HEK293 (cell line): ENCODE measurements at regions not wholly inside any gene's neighbourhood (a gene's known extent, or its start where the extent isn't known, plus 50 kb on each side); places are given as distances from the start of the nearest gene placed in this dataset.

ENCODE experiments used
- CTCF ChIA-PET: fragments of 350-600 bp; formaldehyde crosslinking; extraction: SDS; loops from one replicate; lab custom pipeline; 2021; ENCODE audit warnings: antibody characterized with exemption; lab: Yijun Ruan, JAX
- POLR2A ChIA-PET: fragments of 300-600 bp; formaldehyde crosslinking; extraction: SDS; loops from one replicate; lab custom pipeline; 2020; ENCODE audit warnings: antibody characterized with exemption, inconsistent platforms; lab: Yijun Ruan, JAX
- H3K27ac ChIP-seq: fragments of 200-500 bp; sonication (Bioruptor generic); 2 replicates; pipeline ENCODE4 v1.5.1; 2014; ENCODE audit warnings: low read depth, low read length, control low read depth, inconsistent platforms; ENCODE audit errors: extremely low read depth
- H3K36me3 ChIP-seq, 2 experiments: fragments of 200-500 bp in 1 of 2; sonication (Bioruptor generic) in 1 of 2; 1 replicate in 1 of 2; 2 replicates in 1 of 2; pipeline ENCODE4 v1.5.1; 2014 to 2017; ENCODE audit warnings: inconsistent platforms in 2 of 2, low read length in 2 of 2; ENCODE audit not compliant: control insufficient read depth in 2 of 2, insufficient read depth in 1 of 2
- H3K4me1 ChIP-seq: fragments of 200-500 bp; sonication (Bioruptor generic); 2 replicates; pipeline ENCODE4 v1.5.1; 2014; ENCODE audit warnings: mild to moderate bottlenecking, low read length, inconsistent platforms; ENCODE audit not compliant: control insufficient read depth, insufficient read depth
- H3K4me3 ChIP-seq: 2 replicates; pipeline ENCODE4 v1.5.1; 2011; ENCODE audit warnings: low read depth, mild to moderate bottlenecking, control low read depth, low read length, moderate library complexity
- H3K9me3 ChIP-seq: fragments of 200-500 bp; sonication (Bioruptor generic); 2 replicates; pipeline ENCODE4 v1.5.1; 2014; ENCODE audit warnings: low read depth, low read length, inconsistent platforms; ENCODE audit not compliant: control insufficient read depth, insufficient read depth
- GLIS2 ChIP-seq: fragments of 450-650 bp; formaldehyde crosslinking; IDR thresholded peaks from 2 replicates; pipeline ENCODE4 v1.5.1; 2016; ENCODE audit warnings: missing biosample characterization, missing genetic modification characterization
- KLF16 ChIP-seq: fragments of 450-650 bp; formaldehyde crosslinking; IDR thresholded peaks from 2 replicates; pipeline ENCODE4 v1.5.1; 2017; ENCODE audit warnings: missing biosample characterization, missing genetic modification characterization
- MZF1 ChIP-seq: fragments of 450-650 bp; formaldehyde crosslinking; IDR thresholded peaks from 2 replicates; pipeline ENCODE4 v1.5.1; 2017; ENCODE audit warnings: missing biosample characterization, missing genetic modification characterization, borderline replicate concordance
- OVOL3 ChIP-seq: fragments of 450-650 bp; formaldehyde crosslinking; IDR thresholded peaks from 2 replicates; pipeline ENCODE4 v1.5.1; 2016; ENCODE audit warnings: missing biosample characterization, missing genetic modification characterization
- SP2 ChIP-seq: fragments of 450-650 bp; formaldehyde crosslinking; IDR thresholded peaks from 2 replicates; pipeline ENCODE4 v1.5.1; 2016; ENCODE audit warnings: missing biosample characterization, missing genetic modification characterization
- TRIM28 ChIP-seq: IDR thresholded peaks from 2 replicates; pipeline ENCODE4 v1.6.1; 2011; ENCODE audit warnings: low read length, control low read depth, borderline replicate concordance
- ZBTB20 ChIP-seq: fragments of 450-650 bp; formaldehyde crosslinking; IDR thresholded peaks from 2 replicates; pipeline ENCODE4 v1.5.1; 2016; ENCODE audit warnings: missing biosample characterization, missing genetic modification characterization
- ZFP69B ChIP-seq: fragments of 450-650 bp; formaldehyde crosslinking; IDR thresholded peaks from 2 replicates; pipeline ENCODE4 v1.5.1; 2016; ENCODE audit warnings: missing biosample characterization, missing genetic modification characterization
- ZNF175 ChIP-seq: fragments of 450-650 bp; formaldehyde crosslinking; IDR thresholded peaks from 2 replicates; pipeline ENCODE4 v1.5.1; 2016; ENCODE audit warnings: missing biosample characterization, missing genetic modification characterization
- ZNF211 ChIP-seq: fragments of 450-650 bp; formaldehyde crosslinking; IDR thresholded peaks from 2 replicates; pipeline ENCODE4 v1.5.1; 2016; ENCODE audit warnings: low read depth, missing biosample characterization, missing genetic modification characterization
- ZNF221 ChIP-seq: fragments of 450-650 bp; formaldehyde crosslinking; IDR thresholded peaks from 2 replicates; pipeline ENCODE4 v1.5.1; 2017; ENCODE audit warnings: missing biosample characterization, missing genetic modification characterization, borderline replicate concordance
- ZNF335 ChIP-seq: fragments of 450-650 bp; formaldehyde crosslinking; conservative IDR thresholded peaks from 2 replicates; pipeline ENCODE4 v1.5.1; 2016; ENCODE audit warnings: missing biosample characterization, missing genetic modification characterization
- ZNF37A ChIP-seq: fragments of 450-650 bp; IDR thresholded peaks from 2 replicates; pipeline ENCODE4 v1.5.1; 2018; ENCODE audit warnings: missing biosample characterization, missing genetic modification characterization
- ZNF391 ChIP-seq: fragments of 450-650 bp; formaldehyde crosslinking; IDR thresholded peaks from 2 replicates; pipeline ENCODE4 v1.5.1; 2016; ENCODE audit warnings: low read depth, missing biosample characterization, missing genetic modification characterization, borderline replicate concordance
- ZNF426 ChIP-seq: fragments of 450-650 bp; formaldehyde crosslinking; IDR thresholded peaks from 2 replicates; pipeline ENCODE4 v1.5.1; 2017; ENCODE audit warnings: missing biosample characterization, missing genetic modification characterization, mild to moderate bottlenecking, inconsistent platforms, moderate library complexity
- ZNF510 ChIP-seq: fragments of 450-650 bp; formaldehyde crosslinking; IDR thresholded peaks from 2 replicates; pipeline ENCODE4 v1.5.1; 2018; ENCODE audit warnings: mild to moderate bottlenecking, missing genetic modification characterization, missing biosample characterization; ENCODE audit not compliant: insufficient replicate concordance
- ZNF514 ChIP-seq: fragments of 450-650 bp; formaldehyde crosslinking; IDR thresholded peaks from 2 replicates; pipeline ENCODE4 v1.5.1; 2016; ENCODE audit warnings: missing biosample characterization, missing genetic modification characterization
- ZNF596 ChIP-seq: fragments of 450-650 bp; IDR thresholded peaks from 2 replicates; pipeline ENCODE4 v1.5.0; 2018; ENCODE audit warnings: missing biosample characterization, mild to moderate bottlenecking, missing genetic modification characterization, moderate library complexity
- ZNF660 ChIP-seq: fragments of 450-650 bp; IDR thresholded peaks from 2 replicates; pipeline ENCODE4 v1.5.1; 2018; ENCODE audit warnings: missing biosample characterization, mild to moderate bottlenecking, missing genetic modification characterization
- ZNF707 ChIP-seq: fragments of 450-650 bp; formaldehyde crosslinking; IDR thresholded peaks from 2 replicates; pipeline ENCODE4 v1.5.1; 2016; ENCODE audit warnings: missing biosample characterization, missing genetic modification characterization
- ZNF76 ChIP-seq: fragments of 450-650 bp; formaldehyde crosslinking; IDR thresholded peaks from 2 replicates; pipeline ENCODE4; 2016; ENCODE audit warnings: low read depth, missing biosample characterization, missing genetic modification characterization, borderline replicate concordance
- ZNF777 ChIP-seq: fragments of 450-650 bp; formaldehyde crosslinking; IDR thresholded peaks from 2 replicates; pipeline ENCODE4 v1.5.1; 2017; ENCODE audit warnings: missing biosample characterization, missing genetic modification characterization, borderline replicate concordance
- ZSCAN23 ChIP-seq: fragments of 450-650 bp; formaldehyde crosslinking; IDR thresholded peaks from 2 replicates; pipeline ENCODE4 v1.5.1; 2016; ENCODE audit warnings: missing biosample characterization, missing genetic modification characterization
- TF ChIP-seq, protein P1 (sequence below): fragments of 450-650 bp; formaldehyde crosslinking; IDR thresholded peaks from 2 replicates; pipeline ENCODE4 v1.5.1; 2016; ENCODE audit warnings: missing biosample characterization, missing genetic modification characterization
- TF ChIP-seq, protein P2 (sequence below): fragments of 450-650 bp; formaldehyde crosslinking; IDR thresholded peaks from 2 replicates; pipeline ENCODE4 v1.5.1; 2017; ENCODE audit warnings: missing biosample characterization, missing genetic modification characterization
- TF ChIP-seq, protein P3 (sequence below): fragments of 450-650 bp; formaldehyde crosslinking; IDR thresholded peaks from 2 replicates; pipeline ENCODE4 v1.5.1; 2016; ENCODE audit warnings: missing biosample characterization, missing genetic modification characterization
- TF ChIP-seq, protein P4 (sequence below): fragments of 450-650 bp; formaldehyde crosslinking; IDR thresholded peaks from 2 replicates; pipeline ENCODE4 v1.5.1; 2016; ENCODE audit warnings: missing biosample characterization, missing genetic modification characterization

DNA sequence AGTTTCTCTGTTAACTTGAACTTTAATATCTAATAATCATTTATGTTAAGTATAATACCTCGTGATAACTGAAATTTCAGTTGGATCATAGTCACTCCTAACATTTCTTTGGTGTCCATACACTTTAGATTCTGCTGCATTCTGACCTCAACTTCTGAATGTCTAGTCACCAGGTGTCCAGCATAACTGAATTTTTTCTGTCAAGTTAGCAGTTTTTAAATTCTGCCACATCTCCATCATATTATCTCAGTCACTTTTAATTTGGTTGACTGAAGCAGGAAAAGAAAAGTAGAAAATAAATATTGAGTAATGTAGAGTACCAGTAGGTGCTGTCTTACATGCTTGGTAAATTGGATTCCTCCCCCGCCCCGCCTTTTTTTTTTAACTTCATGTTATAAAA is 128.6 kb downstream of the TANC2 start (continued):
- TF ChIP-seq ZNF660 (tag by site-specific recombination) = no peak
- no peak for TF ChIP-seq ZNF510 (tag by site-specific recombination)
- TF ChIP-seq, all 188 proteins: peak for 0

DNA sequence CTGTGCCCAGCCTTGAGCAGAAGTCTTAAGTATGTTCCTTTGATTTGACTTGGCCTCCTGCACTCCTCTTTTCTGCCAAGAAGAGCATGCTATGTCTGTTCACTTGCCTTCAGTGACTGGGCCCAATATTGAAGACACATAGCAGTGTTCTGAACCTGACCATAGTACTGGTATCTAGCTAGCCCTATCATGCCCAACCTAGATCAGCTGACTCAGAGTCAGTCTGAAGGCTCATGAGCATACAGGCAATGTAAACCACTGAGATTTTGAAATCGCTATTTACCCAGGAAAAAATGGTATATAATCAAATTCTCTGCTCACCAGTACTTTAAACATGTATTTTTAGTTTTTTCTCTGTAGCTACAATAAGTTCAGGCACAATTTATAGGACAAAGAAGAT is 129.4 kb downstream of the TANC2 start:
- TF ChIP-seq ZNF777 (no peak), ZNF175 (tag by site-specific recombination) (no peak), SP2 (no peak), ZNF707 (no peak), ZFP69B (tag by site-specific recombination) (no peak), MZF1 (tag by site-specific recombination) (no peak), ZNF426 (tag by site-specific recombination) (no peak), TRIM28 (no peak), ZNF76 (tag by site-specific recombination) (no peak), KLF16 (tag by site-specific recombination) (no peak), ZNF37A (tag by site-specific recombination) (no peak), ZNF391 (tag by site-specific recombination) (no peak), ZBTB20 (tag by site-specific recombination) (no peak), GLIS2 (tag by site-specific recombination) (no peak)
- TF ChIP-seq, protein P1, sequence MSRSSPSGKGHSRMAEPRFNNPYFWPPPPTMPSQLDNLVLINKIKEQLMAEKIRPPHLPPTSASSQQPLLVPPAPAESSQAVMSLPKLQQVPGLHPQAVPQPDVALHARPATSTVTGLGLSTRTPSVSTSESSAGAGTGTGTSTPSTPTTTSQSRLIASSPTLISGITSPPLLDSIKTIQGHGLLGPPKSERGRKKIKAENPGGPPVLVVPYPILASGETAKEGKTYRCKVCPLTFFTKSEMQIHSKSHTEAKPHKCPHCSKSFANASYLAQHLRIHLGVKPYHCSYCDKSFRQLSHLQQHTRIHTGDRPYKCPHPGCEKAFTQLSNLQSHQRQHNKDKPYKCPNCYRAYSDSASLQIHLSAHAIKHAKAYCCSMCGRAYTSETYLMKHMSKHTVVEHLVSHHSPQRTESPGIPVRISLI (tag by site-specific recombination) = no peak
- TF ChIP-seq, all 188 proteins: peak for 0
- Histone ChIP-seq H3K27ac (no peak overlapping the region), H3K4me1 (peaks cover 4% of the 10 kb centered on the region; the same call in 1 of the 2 replicates), H3K4me3 (no peak overlapping the region), H3K9me3 (no peaks in the 10 kb centered on the region), H3K36me3 (no peaks in the 10 kb centered on the region)
- ChIA-PET POLR2A (no interaction called here), CTCF (interaction anchor here (3.2 kb wide), 1 partner anchor 13 kb away, joined by 11 read pairs; no protein-coding TSS in a partner anchor)

DNA sequence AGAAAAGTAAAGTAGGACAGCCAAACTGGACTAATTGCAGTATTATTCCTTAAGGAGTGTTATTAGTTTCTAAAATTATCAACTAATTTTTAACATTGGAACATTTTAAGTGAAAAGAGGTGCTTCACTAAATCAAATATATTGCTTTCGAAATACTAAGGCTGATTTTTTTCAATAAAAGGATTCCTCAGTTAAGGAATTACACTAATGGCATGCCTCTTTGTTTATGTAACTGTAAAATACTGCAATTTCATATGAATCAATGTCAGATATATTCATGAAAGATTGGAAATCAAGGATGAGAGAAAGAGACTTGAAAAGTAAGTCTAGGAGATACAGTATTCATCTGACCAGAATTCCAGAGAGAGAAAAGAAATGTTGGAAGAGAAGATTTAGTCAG is 129.8 kb downstream of the TANC2 start:
- peaks cover 4% of the 10 kb centered on the region; the same call in 1 of the 2 replicates for H3K4me1 ChIP-seq
- H3K27ac ChIP-seq = no peak overlapping the region
- no peak overlapping the region for H3K4me3 ChIP-seq
- POLR2A ChIA-PET = no interaction called here
- H3K36me3 ChIP-seq = no peaks in the 10 kb centered on the region
- CTCF ChIA-PET = interaction anchor here (3.2 kb wide), 1 partner anchor 14 kb away, joined by 11 read pairs; no protein-coding TSS in a partner anchor
- H3K9me3 ChIP-seq = no peaks in the 10 kb centered on the region
- TF ChIP-seq ZNF596 = no peak
- TF ChIP-seq OVOL3 (tag by site-specific recombination) = no peak
- TF ChIP-seq ZNF335 (tag by site-specific recombination) = no peak
- TF ChIP-seq, protein P2, sequence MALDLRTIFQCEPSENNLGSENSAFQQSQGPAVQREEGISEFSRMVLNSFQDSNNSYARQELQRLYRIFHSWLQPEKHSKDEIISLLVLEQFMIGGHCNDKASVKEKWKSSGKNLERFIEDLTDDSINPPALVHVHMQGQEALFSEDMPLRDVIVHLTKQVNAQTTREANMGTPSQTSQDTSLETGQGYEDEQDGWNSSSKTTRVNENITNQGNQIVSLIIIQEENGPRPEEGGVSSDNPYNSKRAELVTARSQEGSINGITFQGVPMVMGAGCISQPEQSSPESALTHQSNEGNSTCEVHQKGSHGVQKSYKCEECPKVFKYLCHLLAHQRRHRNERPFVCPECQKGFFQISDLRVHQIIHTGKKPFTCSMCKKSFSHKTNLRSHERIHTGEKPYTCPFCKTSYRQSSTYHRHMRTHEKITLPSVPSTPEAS (tag by site-specific recombination) = no peak
- TF ChIP-seq ZNF211 (tag by site-specific recombination) = no peak
- no peak for TF ChIP-seq ZNF221 (tag by site-specific recombination)
- no peak for TF ChIP-seq ZNF514 (tag by site-specific recombination)
- TF ChIP-seq, protein P3, sequence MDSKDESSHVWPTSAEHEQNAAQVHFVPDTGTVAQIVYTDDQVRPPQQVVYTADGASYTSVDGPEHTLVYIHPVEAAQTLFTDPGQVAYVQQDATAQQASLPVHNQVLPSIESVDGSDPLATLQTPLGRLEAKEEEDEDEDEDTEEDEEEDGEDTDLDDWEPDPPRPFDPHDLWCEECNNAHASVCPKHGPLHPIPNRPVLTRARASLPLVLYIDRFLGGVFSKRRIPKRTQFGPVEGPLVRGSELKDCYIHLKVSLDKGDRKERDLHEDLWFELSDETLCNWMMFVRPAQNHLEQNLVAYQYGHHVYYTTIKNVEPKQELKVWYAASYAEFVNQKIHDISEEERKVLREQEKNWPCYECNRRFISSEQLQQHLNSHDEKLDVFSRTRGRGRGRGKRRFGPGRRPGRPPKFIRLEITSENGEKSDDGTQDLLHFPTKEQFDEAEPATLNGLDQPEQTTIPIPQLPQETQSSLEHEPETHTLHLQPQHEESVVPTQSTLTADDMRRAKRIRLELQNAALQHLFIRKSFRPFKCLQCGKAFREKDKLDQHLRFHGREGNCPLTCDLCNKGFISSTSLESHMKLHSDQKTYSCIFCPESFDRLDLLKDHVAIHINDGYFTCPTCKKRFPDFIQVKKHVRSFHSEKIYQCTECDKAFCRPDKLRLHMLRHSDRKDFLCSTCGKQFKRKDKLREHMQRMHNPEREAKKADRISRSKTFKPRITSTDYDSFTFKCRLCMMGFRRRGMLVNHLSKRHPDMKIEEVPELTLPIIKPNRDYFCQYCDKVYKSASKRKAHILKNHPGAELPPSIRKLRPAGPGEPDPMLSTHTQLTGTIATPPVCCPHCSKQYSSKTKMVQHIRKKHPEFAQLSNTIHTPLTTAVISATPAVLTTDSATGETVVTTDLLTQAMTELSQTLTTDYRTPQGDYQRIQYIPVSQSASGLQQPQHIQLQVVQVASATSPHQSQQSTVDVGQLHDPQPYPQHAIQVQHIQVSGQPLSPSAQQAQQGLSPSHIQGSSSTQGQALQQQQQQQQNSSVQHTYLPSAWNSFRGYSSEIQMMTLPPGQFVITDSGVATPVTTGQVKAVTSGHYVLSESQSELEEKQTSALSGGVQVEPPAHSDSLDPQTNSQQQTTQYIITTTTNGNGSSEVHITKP (tag by site-specific recombination) = no peak
- TF ChIP-seq, protein P4, sequence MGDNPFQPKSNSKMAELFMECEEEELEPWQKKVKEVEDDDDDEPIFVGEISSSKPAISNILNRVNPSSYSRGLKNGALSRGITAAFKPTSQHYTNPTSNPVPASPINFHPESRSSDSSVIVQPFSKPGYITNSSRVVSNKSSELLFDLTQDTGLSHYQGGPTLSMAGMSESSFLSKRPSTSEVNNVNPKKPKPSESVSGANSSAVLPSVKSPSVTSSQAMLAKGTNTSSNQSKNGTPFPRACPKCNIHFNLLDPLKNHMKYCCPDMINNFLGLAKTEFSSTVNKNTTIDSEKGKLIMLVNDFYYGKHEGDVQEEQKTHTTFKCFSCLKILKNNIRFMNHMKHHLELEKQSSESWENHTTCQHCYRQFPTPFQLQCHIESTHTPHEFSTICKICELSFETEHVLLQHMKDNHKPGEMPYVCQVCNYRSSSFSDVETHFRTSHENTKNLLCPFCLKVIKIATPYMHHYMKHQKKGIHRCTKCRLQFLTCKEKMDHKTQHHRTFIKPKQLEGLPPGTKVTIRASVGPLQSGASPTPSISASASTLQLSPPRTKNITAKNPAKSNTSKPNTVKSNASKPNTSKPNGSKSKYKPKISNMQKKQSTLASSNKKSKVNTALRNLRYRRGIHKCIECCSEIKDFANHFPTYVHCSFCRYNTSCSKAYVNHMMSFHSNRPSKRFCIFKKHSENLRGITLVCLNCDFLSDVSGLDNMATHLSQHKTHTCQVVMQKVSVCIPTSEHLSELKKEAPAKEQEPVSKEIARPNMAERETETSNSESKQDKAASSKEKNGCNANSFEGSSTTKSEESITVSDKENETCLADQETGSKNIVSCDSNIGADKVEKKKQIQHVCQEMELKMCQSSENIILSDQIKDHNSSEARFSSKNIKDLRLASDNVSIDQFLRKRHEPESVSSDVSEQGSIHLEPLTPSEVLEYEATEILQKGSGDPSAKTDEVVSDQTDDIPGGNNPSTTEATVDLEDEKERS = no peak
- TF ChIP-seq ZSCAN23 (tag by site-specific recombination) = no peak
